Heart right ventricle (tissue), 16 donors: ENCODE measurements at regions not wholly inside any gene's neighbourhood (a gene's known extent, or its start where the extent isn't known, plus 50 kb on each side); places are given as distances from the start of the nearest gene placed in this dataset.

ENCODE experiments used
- ATAC-seq, 8 donors: fragments of 200-7000 bp; cut with Tn5 transposase; one replicate each; pipeline ENCODE4 v1.9.1; 2020; ENCODE audit warnings: mild to moderate bottlenecking in 8 of 8, moderate library complexity in 8 of 8, moderate number of reproducible peaks in 1 of 8
- DNase-seq, 2 donors: peaks; one replicate each; pipeline ENCODE4 v3.0.0-alpha.2; 2020
- H3K27ac ChIP-seq, 10 donors: fragments of 200-600 bp; sonication (generic) in 2 of 10; one replicate each; pipeline versions ENCODE4 v1.5.0 to v1.8.0; 2020 to 2022; ENCODE audit warnings: mild to moderate bottlenecking in 3 of 10
- H3K27me3 ChIP-seq, 7 donors: fragments of 200-600 bp; one replicate each; pipeline ENCODE4 v1.8.0; 2021 to 2022; ENCODE audit warnings: mild to moderate bottlenecking in 2 of 7
- H3K36me3 ChIP-seq, 9 donors: fragments of 200-600 bp; sonication (generic) in 1 of 9; one replicate each; pipeline versions ENCODE4 v1.5.0 to v1.8.0; 2020 to 2022; ENCODE audit warnings: mild to moderate bottlenecking in 2 of 9
- H3K4me1 ChIP-seq, 9 donors: fragments of 200-600 bp; sonication (generic) in 1 of 9; one replicate each; pipeline versions ENCODE4 v1.5.0 to v1.8.0; 2020 to 2022; ENCODE audit warnings: mild to moderate bottlenecking in 4 of 9
- H3K4me3 ChIP-seq, 10 donors: fragments of 200-600 bp; sonication (generic) in 2 of 10; one replicate each; pipeline versions ENCODE4 v1.5.0 to v1.8.0; 2020 to 2022; ENCODE audit warnings: mild to moderate bottlenecking in 7 of 10, moderate library complexity in 2 of 10
- H3K9me3 ChIP-seq, 11 donors: fragments of 200-600 bp in 10 of 11; sonication (generic) in 2 of 11; one replicate each; pipeline versions ENCODE4 v1.5.0 to v1.8.0; 2013 to 2022; ENCODE audit warnings: mild to moderate bottlenecking in 2 of 11, control low read depth in 1 of 11, moderate library complexity in 1 of 11
- CTCF ChIP-seq, 9 donors: fragments of 200-600 bp; sonication (generic) in 2 of 9; IDR thresholded peaks; one replicate each; pipeline versions ENCODE4 v1.5.0 to v1.8.0; 2021 to 2022; ENCODE audit warnings: antibody characterized with exemption in 9 of 9, mild to moderate bottlenecking in 5 of 9, moderate library complexity in 1 of 9
- WGBS, 2 donors: extraction: QIAGEN DNeasy Blood & Tissue Kit; methylation state at CpG; one replicate each; pipeline ENCODE4 v1.1.7; 2013; ENCODE audit warnings: inconsistent platforms in 1 of 2; 5-methylcytosine and 5-hydroxymethylcytosine counted together
- intact Hi-C, 10 donors: fragments of 100-400 bp; cut with DNase I; formaldehyde crosslinking; loops; one replicate each; pipeline versions ENCODE4 v1.11.1 to v1.14.2; 2022
- donor health status: Arrhythmogenic right ventricular cardiomyopathy.
- donor health status: ischemic (EF 13 %, LVEDD 7.1; RV severe dilation, severe dysfunction).
- donor health status: healthy with polysubstance abuse.
- donor health status: DM: no; HTN: yes; CAD: no.
- donor health status: DM: no; HTN: no; CAD: no.
- donor health status: ischemic (EF 25% LVEDD 6.9; RV normal size, moderate dysfunction).
- donor health status: ischemic (EF 25% LVEDD 5.7; RV mildly dilated, moderate dysfunction).
- donor health status: healthy.
- donor health status: DM: yes; HTN: yes; CAD: no.
- donor health status: Ischemic cardiomyopathy.
- donor health status: ischemic (EF 35%, LVEDD 5.7; RV mildly dilated, moderate dysfunction).
- donor health status: nonischemic (EF 11% LVEDD 7.7; RV severe dilation, severe dysfunction).
- donor health status: DM: yes; HTN: yes; CAD: no.
- donor health status: PGD.
- donor health status: ischemic (EF 29% LVEDD 5.4; RV normal size, mild dysfunction).
- donor health status: nonischemic (EF 23%, LVEDD 6.1; RV moderate dilation, normal function).

- no peak overlapping the region for H3K27ac ChIP-seq
- no peaks in the 10 kb centered on the region for H3K27me3 ChIP-seq
- H3K36me3 ChIP-seq, result no peaks in the 10 kb centered on the region
- H3K4me1 ChIP-seq, result no peaks in the 10 kb centered on the region
- H3K4me3 ChIP-seq, result no peak overlapping the region
- intact Hi-C loops, result no loop called here
- WGBS, 2 donors, result 61 to 68% methylated on average over 2 of the region's 2 CpGs
- no peak for TF ChIP-seq CTCF (IDR thresholded peaks at IDR 0.05)
- DNase-seq (no peak), ATAC-seq (no peak)
- peaks cover 0 to 7% (median 0%) of the 10 kb centered on the region in 11 donors for H3K9me3 ChIP-seq
These were observed 54.1 kb upstream of the WDR17 start for GRCh38 chr4:176011529-176011928.

- 77 to 82% methylated on average over 8 of the region's 8 CpGs for WGBS, 2 donors
- TF ChIP-seq CTCF (IDR thresholded peaks at IDR 0.05), result no peak
These were observed 52.0 kb upstream of the WDR17 start for GRCh38 chr4:176013476-176014247.

GRCh38 chr4:176014583-176015108 lies 51.0 kb upstream of the WDR17 start:
- Histone ChIP-seq H3K36me3 (no peaks in the 10 kb centered on the region), H3K27ac (no peak overlapping the region)
- intact Hi-C loops, result no loop called here

More at GRCh38 chr4:176013476-176014247, 52.0 kb upstream of the WDR17 start:
- Histone ChIP-seq H3K27me3 (no peaks in the 10 kb centered on the region), H3K4me3 (no peak overlapping the region), H3K4me1 (no peaks in the 10 kb centered on the region), H3K27ac (no peak overlapping the region), H3K9me3 (peaks cover 0 to 10% (median 0%) of the 10 kb centered on the region in 11 donors), H3K36me3 (no peaks in the 10 kb centered on the region)
- ATAC-seq, result no peak
- intact Hi-C loops, result no loop called here
- DNase-seq, result no peak

More at GRCh38 chr4:176014583-176015108, 51.0 kb upstream of the WDR17 start:
- H3K4me3 ChIP-seq, result no peak overlapping the region
- no peak for TF ChIP-seq CTCF (IDR thresholded peaks at IDR 0.05)
- ATAC-seq (no peak), DNase-seq (no peak)
- no peaks in the 10 kb centered on the region for H3K27me3 ChIP-seq
- peaks cover 0 to 2% (median 0%) of the 10 kb centered on the region in 11 donors for H3K9me3 ChIP-seq
- H3K4me1 ChIP-seq, result no peaks in the 10 kb centered on the region
